ENCODE measurements at regions not wholly inside any gene's neighbourhood (a gene's known extent, or its start where the extent isn't known, plus 50 kb on each side); places are given as distances from the start of the nearest gene placed in this dataset.
"Not testable (repeated sequence)": the region's sequence is repeated elsewhere in the genome, so short reads cannot be mapped to it uniquely, and the experiment has no call there.

- DNase-seq (ENCODE audit: extremely low read depth in 1 of 2, low read depth in 1 of 2) = no peak
Measured at GRCh38 chr9:79471580-79472543, 99.9 kb upstream of the TLE4 start.

DNA sequence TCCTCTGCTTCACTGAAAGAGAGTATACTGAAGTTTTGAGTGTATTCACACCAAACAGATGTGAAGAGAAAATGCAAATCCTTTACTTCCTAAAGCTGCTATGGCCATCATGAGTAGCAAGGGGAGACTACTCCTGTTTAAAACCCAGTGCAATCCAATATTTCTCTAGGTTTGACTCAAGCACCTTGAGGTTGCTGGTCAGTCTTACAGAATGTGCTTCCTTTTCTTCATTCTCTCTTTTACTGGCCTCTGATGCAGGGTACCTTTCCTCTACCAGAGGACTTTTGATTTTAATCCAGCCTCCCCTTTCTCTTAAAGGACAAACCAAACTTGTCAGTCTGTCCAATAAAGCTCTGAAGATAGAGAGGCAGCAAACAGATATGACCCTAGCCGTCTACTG lies 98.1 kb upstream of the TLE4 start:
- no peak for DNase-seq (ENCODE audit: extremely low read depth in 1 of 2, low read depth in 1 of 2)

- no peak for DNase-seq (ENCODE audit: extremely low read depth in 1 of 2, low read depth in 1 of 2)
Measured at GRCh38 chr9:79477241-79477840, 94.4 kb upstream of the TLE4 start.

DNA sequence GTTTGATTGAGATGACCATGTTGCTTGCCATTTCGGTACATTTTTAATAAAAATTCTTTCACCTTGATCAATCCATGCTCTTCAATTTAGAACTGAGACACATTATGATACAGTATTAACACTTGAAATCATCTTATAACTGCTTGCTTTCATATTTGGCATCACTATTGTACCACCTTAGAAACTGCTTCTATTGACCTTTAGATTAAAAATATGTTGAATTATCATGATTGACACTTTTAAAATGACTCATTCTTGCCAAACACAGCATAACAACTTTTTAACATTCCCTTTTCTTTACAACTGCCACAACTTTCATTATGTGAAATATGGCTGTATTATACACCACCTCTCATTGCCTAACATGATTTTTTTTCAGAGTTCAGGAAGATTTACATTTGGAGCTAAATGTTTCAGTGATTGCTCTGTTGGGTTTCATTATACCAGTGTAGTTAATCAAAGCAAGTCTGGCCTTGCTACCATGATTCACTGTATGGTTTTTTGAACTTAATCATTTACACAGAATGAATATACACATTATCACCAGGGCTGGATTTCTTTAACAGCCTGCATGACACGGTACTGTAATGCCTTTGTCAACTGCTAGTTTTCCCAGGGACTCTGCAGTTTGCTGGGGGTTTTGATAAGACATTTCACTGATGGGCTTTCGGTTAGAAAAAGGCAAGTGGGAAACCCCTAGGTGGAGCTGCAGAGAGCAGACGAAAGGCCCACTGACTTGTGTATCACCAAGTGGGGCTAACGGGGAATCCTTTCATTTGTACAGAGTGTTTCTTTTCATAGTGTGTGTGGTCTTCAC lies 93.6 kb upstream of the TLE4 start:
- DNase-seq (ENCODE audit: extremely low read depth in 1 of 2, low read depth in 1 of 2) = peak in 1 of 2 donors; percentile 0

GRCh38 chr9:79480639-79481038 lies 91.1 kb upstream of the TLE4 start:
- DNase-seq (ENCODE audit: extremely low read depth in 1 of 2, low read depth in 1 of 2) = no peak

GRCh38 chr9:79481846-79482477 lies 89.8 kb upstream of the TLE4 start:
- DNase-seq (ENCODE audit: extremely low read depth in 1 of 2, low read depth in 1 of 2) = no peak

DNA sequence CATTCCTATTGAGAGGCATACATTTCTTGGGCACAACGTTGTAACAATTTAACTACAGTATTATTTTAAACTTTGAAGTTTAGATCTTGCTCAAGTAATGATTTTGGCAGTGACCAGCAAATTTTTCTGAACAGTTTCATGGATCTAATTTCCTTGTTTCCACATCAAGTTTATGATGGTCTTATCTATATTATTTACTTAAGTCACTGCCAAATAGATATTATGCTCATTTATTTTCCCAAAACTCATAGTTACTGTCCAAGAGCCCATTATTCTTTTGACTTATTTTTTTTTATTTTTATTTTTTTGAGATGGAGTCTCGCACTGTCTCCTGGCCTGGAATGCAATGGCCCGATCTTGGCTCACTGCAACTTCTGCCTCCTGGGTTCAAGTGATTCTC lies 86.5 kb upstream of the TLE4 start:
- no peak for DNase-seq (ENCODE audit: extremely low read depth in 1 of 2, low read depth in 1 of 2)

- DNase-seq (ENCODE audit: extremely low read depth in 1 of 2, low read depth in 1 of 2) = no peak
Measured at GRCh38 chr9:79489261-79490000, 82.3 kb upstream of the TLE4 start.

GRCh38 chr9:79490657-79491248 lies 81.0 kb upstream of the TLE4 start:
- no peak for DNase-seq (ENCODE audit: extremely low read depth in 1 of 2, low read depth in 1 of 2)

GRCh38 chr9:79492092-79493009 lies 79.4 kb upstream of the TLE4 start:
- no peak for DNase-seq (ENCODE audit: extremely low read depth in 1 of 2, low read depth in 1 of 2)

DNA sequence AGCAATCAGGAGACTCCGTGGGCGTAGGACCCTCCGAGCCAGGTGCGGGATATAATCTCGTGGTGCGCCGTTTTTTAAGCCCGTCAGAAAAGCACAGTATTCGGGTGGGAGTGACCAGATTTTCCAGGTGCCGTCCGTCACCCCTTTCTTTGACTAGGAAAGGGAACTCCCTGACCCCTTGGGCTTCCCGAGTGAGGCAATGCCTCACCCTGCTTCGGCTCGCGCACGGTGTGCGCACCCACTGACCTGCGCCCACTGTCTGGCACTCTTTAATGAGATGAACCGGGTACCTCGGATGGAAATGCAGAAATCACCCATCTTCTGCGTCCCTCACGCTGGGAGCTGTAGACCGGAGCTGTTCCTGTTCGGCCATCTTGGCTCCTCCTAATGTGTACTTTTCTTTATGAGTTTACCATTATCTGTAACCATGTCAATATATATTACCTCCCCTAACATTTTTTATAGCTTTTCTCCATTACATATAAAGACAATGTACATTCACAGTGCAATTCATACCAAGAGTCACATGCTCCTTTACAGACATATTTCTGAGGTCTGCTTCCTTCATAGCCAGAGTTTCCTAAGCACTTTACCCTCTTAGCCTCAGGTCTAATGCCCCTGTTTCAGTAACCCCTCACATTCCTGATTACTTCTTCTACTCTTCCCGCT lies 71.4 kb upstream of the TLE4 start:
- not testable (repeated sequence) for DNase-seq (ENCODE audit: extremely low read depth in 1 of 2, low read depth in 1 of 2)

DNA sequence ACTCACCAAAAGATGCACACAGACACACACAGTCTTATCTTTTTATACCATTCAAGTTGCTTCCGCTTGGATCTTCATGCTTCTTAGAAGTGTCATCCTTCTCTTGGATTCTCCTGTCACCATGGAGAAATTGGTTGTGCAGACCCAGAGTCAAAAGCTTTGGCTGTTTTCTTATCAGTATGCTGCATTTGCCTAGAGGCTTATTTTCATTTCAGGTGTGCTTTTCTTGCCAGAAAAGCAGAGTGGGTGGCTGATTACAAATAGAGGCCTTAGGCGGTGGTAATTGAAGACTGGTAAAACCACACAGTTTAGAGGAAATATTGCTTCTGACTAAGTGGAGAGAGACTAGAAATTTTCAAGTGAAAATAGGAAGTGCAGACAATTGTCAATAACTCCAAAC lies 70.2 kb upstream of the TLE4 start:
- no peak for DNase-seq (ENCODE audit: extremely low read depth in 1 of 2, low read depth in 1 of 2)

GRCh38 chr9:79507801-79508200 lies 64.0 kb upstream of the TLE4 start:
- DNase-seq (ENCODE audit: extremely low read depth in 1 of 2, low read depth in 1 of 2) = no peak

GRCh38 chr9:79512251-79512650 lies 59.5 kb upstream of the TLE4 start:
- DNase-seq (ENCODE audit: extremely low read depth in 1 of 2, low read depth in 1 of 2) = no peak

Measured in activated CD8-positive, alpha-beta memory T cell treated with anti-CD3 and anti-CD28 coated beads for 1 hour (primary cell).